CD14-positive monocyte (primary cell): ENCODE measurements at regions not wholly inside any gene's neighbourhood (a gene's known extent, or its start where the extent isn't known, plus 50 kb on each side); places are given as distances from the start of the nearest gene placed in this dataset.

Experiments used
- DNase-seq, 3 donors: peaks; one replicate each; pipeline ENCODE4 v3.0.0-alpha.2; 2011 to 2022
- H2AFZ ChIP-seq: 2 replicates; pipeline ENCODE4 v1.6.0; 2012; ENCODE audit warnings: mild to moderate bottlenecking, low read depth, low read length, inconsistent platforms; ENCODE audit not compliant: insufficient read depth, poor library complexity, severe bottlenecking
- H3K27ac ChIP-seq, 2 donors: 1 replicate in 1 of 2; 2 replicates in 1 of 2; pipeline ENCODE4 v1.5.1; 2012 to 2013; ENCODE audit warnings: low read length in 2 of 2, control low read depth in 1 of 2, inconsistent platforms in 1 of 2, low read depth in 1 of 2, mild to moderate bottlenecking in 1 of 2
- H3K27me3 ChIP-seq, 2 donors: one replicate each; pipeline versions ENCODE4 v1.6.0 to v1.6.1; 2011 to 2013; ENCODE audit warnings: low read length in 2 of 2; ENCODE audit not compliant: control insufficient read depth in 2 of 2, insufficient read depth in 2 of 2
- H3K36me3 ChIP-seq, 2 donors: replicated peaks in 1 of 2; 1 replicate in 1 of 2; 2 replicates in 1 of 2; pipeline versions ENCODE4 v1.5.1 to v1.6.1; 2012 to 2013; ENCODE audit warnings: low read length in 2 of 2, control low read depth in 1 of 2, inconsistent platforms in 1 of 2, mild to moderate bottlenecking in 1 of 2; ENCODE audit not compliant: insufficient read depth in 2 of 2, control insufficient read depth in 1 of 2
- H3K4me1 ChIP-seq, 2 donors: 1 replicate in 1 of 2; 2 replicates in 1 of 2; pipeline versions ENCODE4 v1.5.1 to v1.6.1; 2012 to 2013; ENCODE audit warnings: low read length in 2 of 2, control low read depth in 1 of 2, inconsistent platforms in 1 of 2, mild to moderate bottlenecking in 1 of 2, moderate library complexity in 1 of 2; ENCODE audit not compliant: insufficient read depth in 2 of 2, control insufficient read depth in 1 of 2
- H3K4me2 ChIP-seq: replicated peaks from 2 replicates; pipeline ENCODE3; 2012; ENCODE audit warnings: low read length, moderate library complexity, mild to moderate bottlenecking; ENCODE audit not compliant: poor library complexity, severe bottlenecking; ENCODE audit errors: extremely low read depth
- H3K4me3 ChIP-seq, 3 experiments: fragments of 200-600 bp in 1 of 3; sonication (generic) in 1 of 3; replicated peaks in 1 of 3; 1 replicate in 2 of 3; 2 replicates in 1 of 3; pipeline ENCODE4 v1.5.1; 2011 to 2013; ENCODE audit warnings: low read length in 3 of 3, mild to moderate bottlenecking in 3 of 3, control low read depth in 2 of 3, low read depth in 2 of 3, inconsistent platforms in 1 of 3, moderate library complexity in 1 of 3
- H3K79me2 ChIP-seq: 2 replicates; pipeline ENCODE4 v1.6.0; 2012; ENCODE audit warnings: mild to moderate bottlenecking, control low read depth, inconsistent platforms, low read length, moderate library complexity; ENCODE audit not compliant: insufficient read depth
- H3K9ac ChIP-seq: 2 replicates; pipeline ENCODE4 v1.6.0; 2017; ENCODE audit warnings: low read length, mild to moderate bottlenecking; ENCODE audit not compliant: insufficient read depth, poor library complexity, severe bottlenecking
- H3K9me3 ChIP-seq, 2 donors: replicated peaks in 1 of 2; 1 replicate in 1 of 2; 2 replicates in 1 of 2; pipeline versions ENCODE4 v1.5.1 to v1.6.1; 2012 to 2013; ENCODE audit warnings: low read length in 2 of 2, control low read depth in 1 of 2; ENCODE audit not compliant: control insufficient read depth in 1 of 2, insufficient read depth in 1 of 2
- H4K20me1 ChIP-seq: 2 replicates; pipeline ENCODE4 v1.6.0; 2012; ENCODE audit warnings: mild to moderate bottlenecking, low read length, control low read depth, moderate library complexity; ENCODE audit not compliant: insufficient read depth
- H3K27ac Mint-ChIP-seq, 7 donors: one replicate each; pipeline ENCODE4 v1.8.0; 2020; ENCODE audit warnings: mild to moderate bottlenecking in 7 of 7, mixed read lengths in 7 of 7, moderate library complexity in 6 of 7, inconsistent platforms in 2 of 7
- H3K27me3 Mint-ChIP-seq, 3 donors: one replicate each; pipeline ENCODE4 v1.8.0; 2021 to 2022; ENCODE audit warnings: low read depth in 3 of 3, mild to moderate bottlenecking in 3 of 3, mixed read lengths in 3 of 3, moderate library complexity in 3 of 3, inconsistent platforms in 1 of 3
- H3K36me3 Mint-ChIP-seq, 2 donors: one replicate each; pipeline ENCODE4 v1.8.0; 2020; ENCODE audit warnings: mixed read lengths in 2 of 2, inconsistent platforms in 1 of 2, mild to moderate bottlenecking in 1 of 2
- H3K4me1 Mint-ChIP-seq: one replicate; pipeline ENCODE4 v1.8.0; 2020; ENCODE audit warnings: mild to moderate bottlenecking, mixed read lengths
- H3K4me3 Mint-ChIP-seq, 2 donors: one replicate each; pipeline ENCODE4 v1.8.0; 2020; ENCODE audit warnings: mild to moderate bottlenecking in 2 of 2, mixed read lengths in 2 of 2, moderate library complexity in 1 of 2
- H3K9me3 Mint-ChIP-seq, 7 donors: one replicate each; pipeline ENCODE4 v1.8.0; 2020 to 2022; ENCODE audit warnings: mixed read lengths in 7 of 7, mild to moderate bottlenecking in 6 of 7, moderate library complexity in 6 of 7, inconsistent platforms in 2 of 7
- WGBS: methylation state at CpG from one replicate; pipeline ENCODE4 v1.1.5; 2013; ENCODE audit warnings: missing lambda C conversion rate; ENCODE audit not compliant: insufficient coverage; 5-methylcytosine and 5-hydroxymethylcytosine counted together
- intact Hi-C, 2 donors: fragments of 100-400 bp; cut with micrococcal nuclease; formaldehyde crosslinking; loops; one replicate each; pipeline versions ENCODE4 v1.15.0 to v1.15.1; 2023
- TF ChIP-seq, protein P1 (sequence below): fragments of 200-600 bp; IDR thresholded peaks from one replicate; pipeline ENCODE4 v1.8.0; 2022; ENCODE audit warnings: antibody characterized with exemption, mild to moderate bottlenecking

DNA sequence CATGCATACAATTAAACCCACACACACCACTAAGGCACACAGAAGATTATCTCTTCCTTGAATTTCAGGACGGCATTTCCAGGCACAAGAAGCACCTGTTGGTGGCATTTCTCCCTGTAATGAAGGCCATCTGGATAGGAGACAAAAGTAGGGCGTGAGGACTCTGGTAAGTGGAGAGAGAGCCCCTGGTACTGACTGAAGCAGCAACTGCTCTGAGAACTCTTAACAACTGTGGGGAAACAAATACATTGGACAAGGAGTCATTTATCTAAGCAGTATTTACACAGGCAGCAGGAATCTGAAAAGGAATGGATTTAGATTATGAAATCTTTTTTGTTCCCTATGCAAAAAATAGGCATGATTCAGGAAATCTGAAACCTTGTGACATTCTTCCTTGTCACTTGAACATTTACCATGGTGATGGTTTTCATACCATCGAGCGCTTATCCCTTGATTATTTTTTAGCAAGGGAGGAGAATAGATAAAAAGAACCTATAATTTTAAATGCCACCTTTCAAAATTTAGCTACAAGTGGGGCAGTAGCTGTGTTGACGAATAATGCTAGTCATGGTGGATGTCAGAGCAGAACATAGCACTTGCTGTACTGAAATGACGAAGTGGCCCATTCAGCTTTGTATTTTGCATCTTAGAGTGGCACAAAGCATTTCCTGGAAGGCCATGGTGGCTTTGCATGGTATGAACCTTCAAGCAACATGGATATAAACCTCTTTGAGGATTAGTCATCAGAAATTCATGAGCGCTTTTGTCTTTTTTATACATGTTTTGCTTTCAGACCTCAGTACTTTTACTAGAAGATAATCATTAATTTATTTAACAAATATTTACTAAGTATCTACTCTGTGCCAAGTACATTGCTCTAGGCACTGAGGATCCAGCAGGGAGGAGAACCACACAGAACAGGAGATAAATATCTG is 362.0 kb downstream of the ADGRL2 start:
- 95% methylated on average over 2 of the region's 7 CpGs for WGBS
- Histone ChIP-seq H2AFZ (no peak overlapping the region), H3K79me2 (no peaks in the 10 kb centered on the region), H3K4me1 (peaks cover 0 to 17% of the 10 kb centered on the region in 2 donors), H3K4me3 (no peak overlapping the region), H3K36me3 (no peaks in the 10 kb centered on the region), H3K9me3 (no peaks in the 10 kb centered on the region), H4K20me1 (no peaks in the 10 kb centered on the region), H3K9ac (no peak overlapping the region), H3K27ac (no peak overlapping the region), H3K4me2 (no peak overlapping the region), H3K27me3 (no peaks in the 10 kb centered on the region)
- intact Hi-C loops: no loop called here
- Mint-ChIP-seq H3K4me3 (no peak overlapping the region), H3K27me3 (no peaks in the 10 kb centered on the region), H3K9me3 (peaks cover 0 to 7% (median 0%) of the 10 kb centered on the region in 7 donors), H3K27ac (peak overlapping the region in 2 of 7 donors; percentile 32 to 74), H3K4me1 (peaks cover 27% of the 10 kb centered on the region), H3K36me3 (no peaks in the 10 kb centered on the region)
- TF ChIP-seq, protein P1, sequence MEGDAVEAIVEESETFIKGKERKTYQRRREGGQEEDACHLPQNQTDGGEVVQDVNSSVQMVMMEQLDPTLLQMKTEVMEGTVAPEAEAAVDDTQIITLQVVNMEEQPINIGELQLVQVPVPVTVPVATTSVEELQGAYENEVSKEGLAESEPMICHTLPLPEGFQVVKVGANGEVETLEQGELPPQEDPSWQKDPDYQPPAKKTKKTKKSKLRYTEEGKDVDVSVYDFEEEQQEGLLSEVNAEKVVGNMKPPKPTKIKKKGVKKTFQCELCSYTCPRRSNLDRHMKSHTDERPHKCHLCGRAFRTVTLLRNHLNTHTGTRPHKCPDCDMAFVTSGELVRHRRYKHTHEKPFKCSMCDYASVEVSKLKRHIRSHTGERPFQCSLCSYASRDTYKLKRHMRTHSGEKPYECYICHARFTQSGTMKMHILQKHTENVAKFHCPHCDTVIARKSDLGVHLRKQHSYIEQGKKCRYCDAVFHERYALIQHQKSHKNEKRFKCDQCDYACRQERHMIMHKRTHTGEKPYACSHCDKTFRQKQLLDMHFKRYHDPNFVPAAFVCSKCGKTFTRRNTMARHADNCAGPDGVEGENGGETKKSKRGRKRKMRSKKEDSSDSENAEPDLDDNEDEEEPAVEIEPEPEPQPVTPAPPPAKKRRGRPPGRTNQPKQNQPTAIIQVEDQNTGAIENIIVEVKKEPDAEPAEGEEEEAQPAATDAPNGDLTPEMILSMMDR: no peak
- DNase-seq: no peak

DNA sequence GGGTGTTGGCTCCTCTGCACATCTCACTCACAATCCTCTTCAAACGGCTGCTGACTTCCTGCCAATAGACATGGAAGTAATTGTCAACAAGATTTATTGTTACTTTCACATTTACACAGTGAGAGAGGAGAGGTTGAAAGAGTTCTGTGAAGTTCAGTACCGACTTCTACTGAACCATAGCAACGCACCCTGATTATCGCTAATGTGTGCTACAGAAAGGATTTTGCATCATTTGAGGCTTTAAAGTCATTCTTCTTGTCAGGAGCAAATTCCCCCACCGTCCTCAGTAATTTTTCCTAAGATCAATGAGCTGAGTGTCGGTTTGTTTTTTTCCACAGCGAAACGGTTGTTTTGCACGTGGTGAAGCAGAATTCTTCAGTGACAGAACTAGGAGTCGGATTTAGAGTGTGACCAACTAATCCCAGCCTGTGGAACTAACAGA is 361.0 kb downstream of the ADGRL2 start:
- H3K27ac ChIP-seq: peak overlapping the region in 1 of 2 donors; percentile 20
- WGBS: no CpG with 5 or more reads among the region's 10 CpGs
- no peak for DNase-seq

More for the DNA sequence above, 361.0 kb downstream of the ADGRL2 start:
- Mint-ChIP-seq H3K36me3 (no peaks in the 10 kb centered on the region), H3K27me3 (no peaks in the 10 kb centered on the region), H3K27ac (no peak overlapping the region), H3K4me3 (peak overlapping the region; percentile 62 to 75), H3K9me3 (peaks cover 0 to 11% (median 2%) of the 10 kb centered on the region in 7 donors), H3K4me1 (peaks cover 27% of the 10 kb centered on the region)
- Histone ChIP-seq H3K9ac (peak overlapping the region; percentile 27), H3K36me3 (no peaks in the 10 kb centered on the region), H3K79me2 (no peaks in the 10 kb centered on the region), H3K4me3 (peak overlapping the region; percentile 23 to 76 (median 61)), H3K27me3 (no peaks in the 10 kb centered on the region), H2AFZ (peak overlapping the region; percentile 64), H4K20me1 (no peaks in the 10 kb centered on the region), H3K4me1 (peaks cover 0 to 17% of the 10 kb centered on the region in 2 donors), H3K4me2 (peak overlapping the region; percentile 42), H3K9me3 (peaks cover 0 to 3% of the 10 kb centered on the region in 2 donors)
- TF ChIP-seq, protein P1: no peak
- intact Hi-C loops: no loop called here
